GM10266 (cell line): ENCODE measurements at regions not wholly inside any gene's neighbourhood (a gene's known extent, or its start where the extent isn't known, plus 50 kb on each side); places are given as distances from the start of the nearest gene placed in this dataset.

Experiments used
- DNase-seq: peaks from one replicate; pipeline ENCODE4 v3.0.0; 2012; ENCODE audit errors: extremely low spot score
- TF ChIP-seq, protein P1 (sequence below): IDR thresholded peaks from 2 replicates; pipeline ENCODE4 v1.5.1; 2012; ENCODE audit warnings: mild to moderate bottlenecking, low read depth; ENCODE audit not compliant: control insufficient read depth, insufficient read depth; ENCODE audit errors: missing control alignments

DNA sequence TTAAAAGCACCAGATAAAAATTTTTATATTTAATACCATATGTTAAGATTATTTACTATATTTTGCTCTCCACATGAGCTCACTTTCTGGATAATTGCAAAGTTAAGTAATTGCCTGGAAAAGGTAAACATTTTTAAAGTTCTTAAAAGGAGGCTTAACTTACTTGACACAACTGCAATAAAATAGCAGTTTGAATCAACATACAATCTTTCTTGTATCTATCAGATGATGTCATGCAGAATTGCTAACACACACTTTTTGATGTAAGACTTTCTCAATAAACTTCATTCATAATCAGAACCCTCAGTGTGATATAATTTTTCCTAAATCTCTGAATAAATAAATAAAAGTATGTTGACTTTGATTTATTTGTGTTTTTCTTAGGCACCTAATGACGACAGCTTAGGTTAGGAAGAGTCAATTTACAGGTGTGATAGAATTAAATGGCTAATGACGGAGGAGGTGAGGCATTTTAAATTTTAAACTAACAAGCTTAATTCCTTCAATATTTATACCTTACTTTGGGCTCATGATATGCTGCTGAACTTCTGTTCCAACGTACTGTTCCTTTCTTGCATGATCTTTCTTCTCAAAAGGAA, 99.5 kb downstream of the LYPLAL1 start:
- TF ChIP-seq, protein P1, sequence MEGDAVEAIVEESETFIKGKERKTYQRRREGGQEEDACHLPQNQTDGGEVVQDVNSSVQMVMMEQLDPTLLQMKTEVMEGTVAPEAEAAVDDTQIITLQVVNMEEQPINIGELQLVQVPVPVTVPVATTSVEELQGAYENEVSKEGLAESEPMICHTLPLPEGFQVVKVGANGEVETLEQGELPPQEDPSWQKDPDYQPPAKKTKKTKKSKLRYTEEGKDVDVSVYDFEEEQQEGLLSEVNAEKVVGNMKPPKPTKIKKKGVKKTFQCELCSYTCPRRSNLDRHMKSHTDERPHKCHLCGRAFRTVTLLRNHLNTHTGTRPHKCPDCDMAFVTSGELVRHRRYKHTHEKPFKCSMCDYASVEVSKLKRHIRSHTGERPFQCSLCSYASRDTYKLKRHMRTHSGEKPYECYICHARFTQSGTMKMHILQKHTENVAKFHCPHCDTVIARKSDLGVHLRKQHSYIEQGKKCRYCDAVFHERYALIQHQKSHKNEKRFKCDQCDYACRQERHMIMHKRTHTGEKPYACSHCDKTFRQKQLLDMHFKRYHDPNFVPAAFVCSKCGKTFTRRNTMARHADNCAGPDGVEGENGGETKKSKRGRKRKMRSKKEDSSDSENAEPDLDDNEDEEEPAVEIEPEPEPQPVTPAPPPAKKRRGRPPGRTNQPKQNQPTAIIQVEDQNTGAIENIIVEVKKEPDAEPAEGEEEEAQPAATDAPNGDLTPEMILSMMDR: no peak
- no peak for DNase-seq

DNA sequence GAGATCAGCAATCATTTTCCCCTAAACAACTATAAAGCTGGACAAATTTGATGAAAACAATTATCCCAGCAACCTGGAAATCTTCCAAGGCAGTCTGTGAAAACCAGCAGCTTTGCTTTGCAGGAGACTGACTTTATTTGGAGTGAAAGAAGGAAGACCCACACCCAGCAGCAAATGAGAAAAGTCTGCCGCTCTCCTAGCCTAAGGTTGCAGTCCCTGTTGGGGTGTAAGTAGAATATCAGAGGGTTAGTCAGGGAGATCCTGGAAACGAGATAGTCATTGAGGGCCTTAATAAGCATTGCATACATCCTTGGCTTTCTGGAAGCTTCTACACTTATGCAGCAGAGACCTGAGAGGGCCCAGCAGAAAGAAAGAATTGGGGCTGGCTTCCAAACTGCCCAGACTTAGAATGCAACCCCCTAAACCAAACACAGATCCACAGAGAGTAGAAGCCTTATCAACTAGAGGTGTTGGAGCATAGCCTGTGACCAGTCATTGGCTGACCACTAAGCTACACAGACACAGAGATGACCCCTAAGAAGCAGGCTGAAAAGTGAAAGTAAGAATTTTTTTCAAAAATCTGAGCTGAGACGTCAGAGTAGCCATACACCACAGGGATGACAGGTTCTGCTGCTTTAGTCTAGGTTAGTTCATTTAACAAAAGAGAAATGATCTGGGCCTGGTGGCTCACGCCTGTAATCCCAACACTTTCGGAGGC, 98.3 kb downstream of the LYPLAL1 start:
- DNase-seq: no peak
- TF ChIP-seq, protein P1: no peak

DNA sequence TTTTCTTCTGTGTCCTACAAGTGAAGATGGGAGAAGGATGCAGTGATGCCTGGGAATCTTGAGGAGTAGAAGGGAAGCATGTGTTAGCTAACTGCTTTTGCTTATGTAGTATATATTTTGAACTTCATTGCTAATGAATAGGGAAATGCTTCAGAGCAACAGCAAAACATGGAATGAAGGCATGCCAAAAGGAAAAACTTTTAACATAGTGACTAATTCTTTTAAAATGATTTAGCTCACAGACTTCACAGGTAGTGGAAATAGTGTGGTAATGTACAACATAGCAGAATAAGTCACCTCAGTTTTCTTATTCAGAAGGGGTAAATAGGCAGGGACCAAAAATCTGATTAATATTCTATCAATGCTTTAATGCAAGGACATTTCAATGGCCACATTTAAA, 95.5 kb downstream of the LYPLAL1 start:
- DNase-seq: no peak
- TF ChIP-seq, protein P1: no peak

DNA sequence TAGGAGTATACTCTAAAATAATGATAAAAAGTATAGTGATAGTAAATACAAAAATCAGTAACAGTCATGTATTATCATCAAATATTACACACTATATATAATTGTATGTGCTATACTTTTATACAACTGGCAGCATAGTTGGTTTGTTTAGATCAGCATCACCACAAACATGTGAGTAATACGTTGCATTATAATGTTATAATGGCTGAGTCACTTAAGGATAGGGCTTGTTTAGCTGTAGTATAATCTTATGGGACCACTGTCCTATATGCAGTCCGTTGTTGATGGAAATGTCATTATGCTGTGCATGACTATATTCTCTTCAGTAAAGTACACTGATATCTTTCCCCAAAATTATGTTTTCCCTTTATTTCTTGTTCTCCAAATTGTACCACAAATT, 92.8 kb downstream of the LYPLAL1 start:
- no peak for DNase-seq
- TF ChIP-seq, protein P1: no peak

DNA sequence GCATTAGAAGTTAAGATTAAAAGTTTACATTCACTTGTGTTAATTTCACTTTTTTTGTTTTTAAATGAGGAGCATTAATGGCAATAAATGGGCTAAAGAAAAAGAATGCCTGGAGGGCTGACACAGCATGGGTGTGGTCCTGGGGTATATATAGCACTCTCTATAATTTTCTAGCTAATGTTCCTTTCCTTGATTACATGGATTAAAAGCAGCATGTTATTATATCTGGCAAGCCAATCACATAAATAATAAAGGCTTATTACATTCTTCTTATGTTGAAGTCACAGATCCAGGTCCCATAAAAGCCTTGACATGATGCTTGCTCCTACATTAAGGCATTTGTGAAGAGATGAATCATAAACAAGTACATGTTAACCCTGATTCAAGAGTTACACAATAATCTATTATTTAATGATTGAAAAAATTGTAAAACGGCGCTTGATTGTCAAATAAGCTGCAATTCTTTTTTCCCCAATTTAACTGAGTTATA, 91.4 kb downstream of the LYPLAL1 start:
- DNase-seq: no peak
- TF ChIP-seq, protein P1: no peak

DNA sequence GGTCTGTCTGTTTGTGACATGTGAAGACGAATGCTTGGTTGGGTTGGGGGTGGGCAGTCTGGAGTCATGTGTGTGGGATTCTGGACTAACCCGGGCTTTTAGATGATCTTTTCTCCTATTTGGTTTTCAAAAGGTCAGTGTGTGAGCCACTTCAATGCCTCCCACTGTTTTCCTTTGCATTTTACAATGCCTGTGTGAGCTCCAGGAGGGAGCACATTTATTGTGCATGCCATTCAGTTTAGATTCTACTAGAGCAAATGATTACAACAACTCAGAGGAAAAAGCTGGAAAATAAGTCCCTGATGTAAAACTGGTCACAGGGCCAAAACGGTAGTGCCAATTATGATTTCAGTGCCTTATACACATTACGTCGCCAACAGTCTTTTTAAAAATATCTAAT, 90.9 kb downstream of the LYPLAL1 start:
- TF ChIP-seq, protein P1: no peak
- no peak for DNase-seq
